HG02642 (cell line): ENCODE measurements at regions not wholly inside any gene's neighbourhood (a gene's known extent, or its start where the extent isn't known, plus 50 kb on each side); places are given as distances from the start of the nearest gene placed in this dataset.

Experiments used
- ATAC-seq: cut with Tn5 transposase; IDR thresholded peaks from one replicate; pipeline ENCODE4 v1.9.1; 2021; ENCODE audit warnings: mild to moderate bottlenecking; ENCODE audit not compliant: unreplicated experiment, poor library complexity

- no peak for ATAC-seq
These were observed 50.2 kb upstream of the PHLPP1 start for GRCh38 chr18:62665188-62665587.
